WI38 (cell line): ENCODE measurements at regions not wholly inside any gene's neighbourhood (a gene's known extent, or its start where the extent isn't known, plus 50 kb on each side); places are given as distances from the start of the nearest gene placed in this dataset.

Experiments used
- H3K4me3 ChIP-seq: 2 replicates; pipeline ENCODE4 v1.5.1; 2011; ENCODE audit warnings: low read depth, mild to moderate bottlenecking, control low read depth, low read length
- CTCF ChIP-seq: IDR thresholded peaks from 2 replicates; pipeline ENCODE4 v1.5.1; 2012; ENCODE audit warnings: low read depth, mild to moderate bottlenecking, control low read depth, low read length

GRCh38 chr14:98112194-98112780 lies 1159.7 kb downstream of the BCL11B start:
- no peak for TF ChIP-seq CTCF
- H3K4me3 ChIP-seq, result no peak overlapping the region

DNA sequence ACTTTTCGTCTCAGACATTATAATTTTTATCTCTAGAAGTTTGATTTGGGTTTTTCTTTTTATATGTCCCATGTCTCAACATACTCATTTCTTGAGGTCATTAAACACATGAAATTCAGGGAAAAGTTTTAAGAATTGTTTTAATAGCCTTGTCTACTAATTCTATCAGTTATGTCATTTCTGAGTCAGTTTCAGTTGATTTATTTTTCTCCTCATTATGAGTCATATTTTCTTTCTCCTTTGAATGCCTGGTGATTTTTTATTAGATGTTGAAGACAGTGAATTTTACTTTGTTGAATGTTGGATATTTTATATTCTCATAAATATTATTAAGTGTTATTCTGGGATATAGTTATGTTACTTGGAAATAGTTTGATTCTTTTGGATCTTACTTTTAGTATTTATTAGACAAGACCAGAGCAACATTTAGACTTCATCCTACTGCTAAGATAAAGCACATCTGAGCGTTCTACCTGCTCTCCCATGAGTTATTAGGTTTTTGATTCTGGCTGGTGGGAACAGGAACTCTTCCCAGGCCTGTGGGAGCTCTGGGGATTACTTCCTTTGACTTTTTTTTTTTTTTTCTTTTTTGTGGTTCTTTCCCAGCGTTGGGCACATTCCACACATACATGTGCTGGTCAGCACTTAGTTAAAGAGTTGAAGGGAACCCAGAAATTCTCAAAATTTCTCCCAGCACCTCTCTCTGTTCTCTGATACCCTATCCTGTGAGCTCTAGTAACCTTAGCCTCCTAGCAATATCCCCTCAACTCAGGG lies 1157.7 kb downstream of the BCL11B start:
- no peak overlapping the region for H3K4me3 ChIP-seq
- TF ChIP-seq CTCF, result no peak

DNA sequence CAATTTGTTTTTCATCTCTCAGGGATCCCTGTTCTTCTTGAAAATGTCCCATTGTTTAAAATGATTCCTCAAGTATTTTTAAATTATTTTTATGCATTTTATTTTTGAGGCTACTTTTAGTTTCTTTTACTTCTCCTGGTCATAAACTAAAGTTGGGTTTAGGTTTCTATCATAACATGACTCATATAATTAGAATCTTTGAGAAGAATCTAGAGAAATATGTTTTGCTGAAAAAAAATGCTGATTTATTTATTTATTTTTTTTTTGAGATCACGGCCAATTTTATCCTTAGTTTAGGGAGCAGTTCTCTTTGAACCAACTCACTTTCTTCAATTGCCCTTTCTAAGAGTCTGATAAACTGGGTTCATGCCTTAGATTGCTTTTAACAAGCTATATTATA lies 1157.1 kb downstream of the BCL11B start:
- TF ChIP-seq CTCF, result no peak
- no peak overlapping the region for H3K4me3 ChIP-seq

DNA sequence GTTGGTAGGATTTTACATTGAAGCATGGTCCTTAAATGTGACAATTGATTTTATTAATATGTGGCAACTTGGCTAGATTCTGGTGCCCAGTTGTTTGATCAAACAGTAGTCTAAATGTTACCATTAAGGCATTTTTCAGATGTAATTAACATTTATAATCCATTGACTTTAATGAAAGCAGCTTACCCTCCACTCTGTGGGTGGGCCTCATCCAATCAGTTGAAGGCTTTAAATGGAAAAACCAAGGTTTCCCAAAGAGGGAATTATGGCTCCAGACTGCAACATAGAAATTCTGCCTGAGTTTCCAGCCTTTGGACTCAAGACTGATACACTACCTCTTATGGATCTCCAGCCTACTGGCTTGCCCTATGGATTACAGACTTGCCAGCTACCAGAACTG lies 1153.2 kb downstream of the BCL11B start:
- no peak for TF ChIP-seq CTCF
- H3K4me3 ChIP-seq, result no peak overlapping the region

DNA sequence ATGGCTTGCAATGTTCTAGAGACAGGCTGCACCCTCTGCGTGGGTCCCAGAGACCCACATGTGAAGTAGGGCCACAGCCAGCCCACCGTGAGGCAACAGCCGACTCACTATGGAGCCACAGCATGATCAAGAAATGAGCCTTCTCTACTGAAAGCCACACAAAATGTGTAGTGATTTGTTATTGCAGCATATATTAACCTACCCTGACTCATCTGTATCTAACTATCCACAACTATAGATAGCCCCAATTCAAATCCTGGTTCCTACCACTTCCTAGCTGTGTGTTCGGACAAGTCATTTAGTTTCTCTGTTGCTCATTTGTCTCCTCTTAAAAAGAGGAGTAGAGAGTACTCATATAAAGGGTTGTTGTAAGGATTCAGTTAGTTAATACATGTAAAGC lies 1152.3 kb downstream of the BCL11B start:
- no peak overlapping the region for H3K4me3 ChIP-seq
- no peak for TF ChIP-seq CTCF

GRCh38 chr14:98120831-98121464 lies 1151.0 kb downstream of the BCL11B start:
- TF ChIP-seq CTCF, result no peak
- H3K4me3 ChIP-seq, result no peak overlapping the region

GRCh38 chr14:98122527-98122926 lies 1149.5 kb downstream of the BCL11B start:
- TF ChIP-seq CTCF, result no peak
- H3K4me3 ChIP-seq, result no peak overlapping the region
